CD4-positive, CD25-positive, alpha-beta regulatory T cell (primary cell): ENCODE measurements at regions not wholly inside any gene's neighbourhood (a gene's known extent, or its start where the extent isn't known, plus 50 kb on each side); places are given as distances from the start of the nearest gene placed in this dataset.

Source experiments
- ATAC-seq, 2 donors: fragments of 150-1000 bp; cut with Tn5 transposase; one replicate each; pipeline ENCODE4 v1.10.0; 2021; ENCODE audit warnings: low read depth in 2 of 2, moderate number of reproducible peaks in 2 of 2, moderate library complexity in 1 of 2
- DNase-seq, 3 donors: peaks; one replicate each; pipeline versions ENCODE4 v3.0.0 to v3.0.0-alpha.2; 2012 to 2022; ENCODE audit warnings: mixed read lengths in 1 of 3
- H3K27ac ChIP-seq: one replicate; pipeline ENCODE4 v1.7.0; 2013; ENCODE audit warnings: mild to moderate bottlenecking, low read length; ENCODE audit not compliant: insufficient read depth, poor library complexity, severe bottlenecking
- H3K27me3 ChIP-seq: one replicate; pipeline ENCODE4 v1.7.0; 2013; ENCODE audit warnings: low read length; ENCODE audit not compliant: control insufficient read depth, insufficient read depth
- H3K36me3 ChIP-seq: one replicate; pipeline ENCODE4 v1.7.0; 2013; ENCODE audit warnings: mild to moderate bottlenecking, low read length, moderate library complexity; ENCODE audit not compliant: control insufficient read depth, insufficient read depth
- H3K4me1 ChIP-seq: 2 replicates; pipeline ENCODE4 v1.7.0; 2013; ENCODE audit warnings: mild to moderate bottlenecking, low read length; ENCODE audit not compliant: insufficient read depth, control insufficient read depth, poor library complexity, severe bottlenecking
- H3K4me3 ChIP-seq: one replicate; pipeline ENCODE4 v1.7.0; 2013; ENCODE audit warnings: low read depth, mild to moderate bottlenecking, low read length, moderate library complexity
- H3K9me3 ChIP-seq, 2 experiments: 1 replicate in 1 of 2; 2 replicates in 1 of 2; pipeline ENCODE4 v1.7.0; 2013; ENCODE audit warnings: low read length in 2 of 2, mild to moderate bottlenecking in 1 of 2, moderate library complexity in 1 of 2; ENCODE audit not compliant: control insufficient read depth in 2 of 2
- H3K27ac Mint-ChIP-seq, 3 donors: one replicate each; pipeline ENCODE4 v1.8.0; 2020 to 2022; ENCODE audit warnings: mild to moderate bottlenecking in 3 of 3, mixed read lengths in 3 of 3, moderate library complexity in 2 of 3
- H3K27me3 Mint-ChIP-seq: one replicate; pipeline ENCODE4 v1.8.0; 2022; ENCODE audit warnings: mild to moderate bottlenecking, mixed read lengths
- H3K36me3 Mint-ChIP-seq: one replicate; pipeline ENCODE4 v1.8.0; 2020; ENCODE audit warnings: mixed read lengths
- H3K4me1 Mint-ChIP-seq, 4 donors: one replicate each; pipeline ENCODE4 v1.8.0; 2020 to 2022; ENCODE audit warnings: mixed read lengths in 4 of 4, mild to moderate bottlenecking in 1 of 4
- H3K4me3 Mint-ChIP-seq, 4 donors: one replicate each; pipeline ENCODE4 v1.8.0; 2020 to 2022; ENCODE audit warnings: mild to moderate bottlenecking in 4 of 4, mixed read lengths in 4 of 4, moderate library complexity in 3 of 4
- H3K9me3 Mint-ChIP-seq, 7 donors: one replicate each; pipeline ENCODE4 v1.8.0; 2020 to 2022; ENCODE audit warnings: mixed read lengths in 7 of 7, mild to moderate bottlenecking in 3 of 7, moderate library complexity in 2 of 7

DNA sequence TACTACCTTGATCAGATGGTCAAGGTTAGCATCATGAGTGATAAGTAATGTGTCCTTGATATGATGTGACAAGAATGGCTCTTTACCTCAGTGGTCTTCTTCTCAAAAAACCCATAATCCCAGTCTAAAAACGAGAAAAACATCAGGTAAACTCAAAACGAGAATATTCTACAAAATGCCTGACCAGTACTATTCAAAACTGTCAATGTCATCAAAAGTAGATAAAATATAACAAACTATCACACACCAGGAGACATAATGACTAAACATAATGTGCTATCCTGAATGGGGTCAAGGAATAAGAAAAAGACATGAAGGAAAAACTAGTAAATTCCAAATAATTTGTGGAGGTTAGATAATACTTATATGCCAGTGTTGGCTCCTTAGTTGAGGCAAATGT is 85.2 kb upstream of the PDHA2 start:
- Histone ChIP-seq H3K4me3 (no peak overlapping the region), H3K27me3 (no peaks in the 10 kb centered on the region), H3K27ac (no peak overlapping the region), H3K4me1 (no peaks in the 10 kb centered on the region), H3K9me3 (no peaks in the 10 kb centered on the region), H3K36me3 (no peaks in the 10 kb centered on the region)
- H3K4me1 Mint-ChIP-seq, result no peaks in the 10 kb centered on the region
- no peak for ATAC-seq
- no peak for DNase-seq
- no peak overlapping the region for H3K27ac Mint-ChIP-seq
- no peaks in the 10 kb centered on the region for H3K27me3 Mint-ChIP-seq
- peaks cover 0 to 8% (median 2%) of the 10 kb centered on the region in 7 donors for H3K9me3 Mint-ChIP-seq
- no peaks in the 10 kb centered on the region for H3K36me3 Mint-ChIP-seq
- H3K4me3 Mint-ChIP-seq, result no peak overlapping the region

DNA sequence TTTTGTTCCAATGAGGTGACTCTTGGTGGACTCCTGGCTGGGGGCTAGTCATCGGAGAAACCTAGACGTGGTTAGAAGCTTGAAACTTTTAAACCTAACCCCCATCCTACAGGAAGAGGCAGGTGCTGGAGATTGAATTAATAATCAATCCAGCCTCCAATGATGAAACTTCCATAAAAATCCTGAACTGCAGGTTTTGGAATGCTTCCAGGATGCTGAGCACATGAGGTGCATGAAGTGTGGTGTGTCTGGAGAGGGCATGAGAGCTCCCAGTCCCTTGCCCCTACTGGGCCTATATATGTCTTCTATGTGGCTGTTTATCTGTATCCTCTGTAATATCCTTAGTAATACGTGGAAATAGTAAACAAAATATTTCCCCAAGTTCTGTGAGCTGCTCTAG is 90.7 kb upstream of the PDHA2 start:
- no peaks in the 10 kb centered on the region for H3K9me3 ChIP-seq
- H3K4me3 Mint-ChIP-seq, result no peak overlapping the region
- DNase-seq (no peak), ATAC-seq (no peak)
- H3K27ac ChIP-seq, result no peak overlapping the region
- no peaks in the 10 kb centered on the region for H3K4me1 Mint-ChIP-seq
- H3K4me3 ChIP-seq, result no peak overlapping the region
- no peaks in the 10 kb centered on the region for H3K4me1 ChIP-seq
- H3K9me3 Mint-ChIP-seq, result peaks cover 0 to 12% (median 4%) of the 10 kb centered on the region in 7 donors
- no peak overlapping the region for H3K27ac Mint-ChIP-seq
- H3K27me3 ChIP-seq, result no peaks in the 10 kb centered on the region
- H3K36me3 Mint-ChIP-seq, result no peaks in the 10 kb centered on the region
- H3K27me3 Mint-ChIP-seq, result no peaks in the 10 kb centered on the region
- H3K36me3 ChIP-seq, result no peaks in the 10 kb centered on the region

DNA sequence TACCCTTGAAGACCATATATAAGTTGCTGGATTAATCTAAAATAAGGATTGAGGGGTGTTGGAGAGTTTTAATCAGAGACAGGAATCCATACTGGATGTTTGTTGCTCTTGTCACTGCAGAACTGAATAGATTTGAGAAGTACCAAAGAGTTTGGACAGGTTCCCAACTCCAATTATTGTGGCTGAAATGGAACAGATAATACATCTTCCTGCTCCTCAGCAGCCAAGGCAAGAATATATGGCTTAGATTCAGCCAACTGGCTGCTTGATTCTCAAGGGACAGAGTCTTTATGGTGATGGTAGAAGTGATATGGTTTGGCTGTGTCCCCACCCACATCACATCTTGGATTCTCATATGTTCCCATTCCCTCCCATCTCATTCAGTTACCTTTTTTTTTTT is 97.0 kb upstream of the PDHA2 start:
- no peak overlapping the region for H3K4me3 ChIP-seq
- H3K9me3 ChIP-seq, result no peaks in the 10 kb centered on the region
- H3K36me3 ChIP-seq, result no peaks in the 10 kb centered on the region
- H3K4me1 ChIP-seq, result no peaks in the 10 kb centered on the region
- DNase-seq (no peak), ATAC-seq (no peak)
- Mint-ChIP-seq H3K4me3 (no peak overlapping the region), H3K9me3 (peaks cover 2 to 17% (median 3%) of the 10 kb centered on the region in 7 donors), H3K27me3 (no peaks in the 10 kb centered on the region), H3K4me1 (no peaks in the 10 kb centered on the region), H3K27ac (no peak overlapping the region), H3K36me3 (no peaks in the 10 kb centered on the region)
- H3K27me3 ChIP-seq, result no peaks in the 10 kb centered on the region
- H3K27ac ChIP-seq, result no peak overlapping the region

DNA sequence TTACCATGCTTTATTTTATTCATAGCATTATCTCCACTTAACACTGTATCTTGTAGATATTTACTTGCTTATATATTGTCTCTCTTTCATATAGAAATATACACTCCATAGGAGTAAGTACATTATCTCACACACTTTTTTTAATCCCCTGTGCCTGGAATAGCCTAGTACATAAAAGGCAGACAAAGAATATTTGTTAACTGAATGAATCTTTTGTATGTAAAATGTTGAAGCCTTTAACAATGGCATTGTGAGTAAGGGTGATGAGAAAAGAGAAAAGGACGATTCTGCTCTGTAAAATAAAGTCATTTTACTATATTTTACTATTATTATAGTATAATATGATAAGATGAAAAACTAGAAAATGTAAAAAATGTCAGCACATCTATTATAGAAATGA is 97.7 kb upstream of the PDHA2 start:
- no peak for ATAC-seq
- Mint-ChIP-seq H3K36me3 (no peaks in the 10 kb centered on the region), H3K27me3 (no peaks in the 10 kb centered on the region), H3K4me1 (no peaks in the 10 kb centered on the region), H3K4me3 (no peak overlapping the region), H3K27ac (no peak overlapping the region), H3K9me3 (peaks cover 0 to 15% (median 2%) of the 10 kb centered on the region in 7 donors)
- H3K4me1 ChIP-seq, result no peaks in the 10 kb centered on the region
- no peak for DNase-seq
- no peaks in the 10 kb centered on the region for H3K36me3 ChIP-seq
- H3K27ac ChIP-seq, result no peak overlapping the region
- no peaks in the 10 kb centered on the region for H3K9me3 ChIP-seq
- H3K4me3 ChIP-seq, result no peak overlapping the region
- no peaks in the 10 kb centered on the region for H3K27me3 ChIP-seq

DNA sequence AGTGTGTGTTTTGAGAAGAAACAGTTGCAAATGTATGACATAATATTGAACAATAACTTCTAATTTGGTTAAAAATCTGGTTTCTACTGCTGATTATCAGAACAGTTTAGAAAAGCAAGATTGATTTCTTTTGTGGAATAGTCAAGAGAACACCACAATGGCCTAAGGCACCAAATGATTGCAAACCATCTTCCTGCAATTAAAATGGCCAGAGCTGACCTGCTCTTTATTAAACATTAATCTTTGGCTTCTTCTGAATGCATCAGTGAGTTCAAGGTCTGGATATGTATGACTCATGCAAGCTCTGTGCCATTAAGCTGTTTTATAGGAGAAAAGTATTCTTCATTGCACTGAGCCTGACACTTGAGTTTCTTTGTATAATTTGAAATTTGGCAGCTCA is 107.8 kb upstream of the PDHA2 start:
- H3K27me3 ChIP-seq, result no peaks in the 10 kb centered on the region
- H3K4me1 ChIP-seq, result no peaks in the 10 kb centered on the region
- no peaks in the 10 kb centered on the region for H3K27me3 Mint-ChIP-seq
- no peaks in the 10 kb centered on the region for H3K9me3 ChIP-seq
- no peak for ATAC-seq
- H3K27ac ChIP-seq, result no peak overlapping the region
- H3K4me3 Mint-ChIP-seq, result no peak overlapping the region
- no peaks in the 10 kb centered on the region for H3K36me3 ChIP-seq
- peaks cover 0 to 7% (median 4%) of the 10 kb centered on the region in 7 donors for H3K9me3 Mint-ChIP-seq
- H3K36me3 Mint-ChIP-seq, result no peaks in the 10 kb centered on the region
- H3K27ac Mint-ChIP-seq, result no peak overlapping the region
- H3K4me3 ChIP-seq, result no peak overlapping the region
- DNase-seq, result no peak
- no peaks in the 10 kb centered on the region for H3K4me1 Mint-ChIP-seq

DNA sequence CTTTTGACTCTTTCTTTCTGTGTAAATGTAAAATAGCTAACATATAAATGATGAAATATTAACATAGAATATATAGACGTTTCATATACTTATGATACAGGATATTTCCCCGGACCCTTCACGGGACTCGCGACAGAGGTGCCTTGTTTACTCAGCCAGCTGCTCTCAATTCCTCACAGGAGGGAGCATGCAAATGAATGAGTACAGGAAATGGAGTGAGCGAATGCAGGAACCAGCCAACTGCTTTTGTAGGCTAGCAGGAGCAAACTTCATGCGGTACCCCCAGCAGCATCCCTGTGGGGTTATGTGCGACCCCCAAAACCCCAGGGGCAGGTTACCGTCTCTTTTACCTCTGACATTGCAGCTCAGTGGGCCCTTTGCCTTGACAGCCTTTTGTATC is 110.3 kb upstream of the PDHA2 start:
- Mint-ChIP-seq H3K36me3 (no peaks in the 10 kb centered on the region), H3K27ac (no peak overlapping the region), H3K27me3 (no peaks in the 10 kb centered on the region), H3K4me1 (no peaks in the 10 kb centered on the region), H3K4me3 (no peak overlapping the region), H3K9me3 (peaks cover 0 to 6% (median 2%) of the 10 kb centered on the region in 7 donors)
- H3K4me1 ChIP-seq, result no peaks in the 10 kb centered on the region
- no peaks in the 10 kb centered on the region for H3K27me3 ChIP-seq
- no peak overlapping the region for H3K4me3 ChIP-seq
- no peaks in the 10 kb centered on the region for H3K36me3 ChIP-seq
- no peak overlapping the region for H3K27ac ChIP-seq
- ATAC-seq (no peak), DNase-seq (no peak)
- no peaks in the 10 kb centered on the region for H3K9me3 ChIP-seq

DNA sequence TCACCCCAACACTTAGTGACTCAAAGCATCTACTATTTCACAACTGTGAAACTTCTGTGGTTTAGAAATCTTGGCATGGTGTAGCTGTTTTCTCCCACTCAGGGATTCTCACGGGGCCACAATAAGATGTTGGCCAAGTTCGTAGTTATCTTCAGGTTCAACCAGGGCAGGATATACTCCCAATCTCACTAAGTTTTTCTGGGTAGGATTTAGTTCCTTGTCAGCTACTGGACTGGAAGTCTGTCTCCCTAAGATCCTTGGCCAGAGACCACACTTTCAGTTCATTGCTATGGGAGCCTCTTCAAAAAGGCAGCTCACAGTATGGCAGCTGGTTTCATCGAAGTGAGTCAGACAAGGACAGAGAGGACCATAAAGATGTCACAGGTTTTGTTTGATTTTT is 111.7 kb upstream of the PDHA2 start:
- no peak for DNase-seq
- H3K36me3 Mint-ChIP-seq, result no peaks in the 10 kb centered on the region
- no peak overlapping the region for H3K4me3 Mint-ChIP-seq
- Histone ChIP-seq H3K4me1 (no peaks in the 10 kb centered on the region), H3K36me3 (no peaks in the 10 kb centered on the region), H3K27me3 (no peaks in the 10 kb centered on the region), H3K27ac (no peak overlapping the region), H3K4me3 (no peak overlapping the region), H3K9me3 (no peaks in the 10 kb centered on the region)
- no peaks in the 10 kb centered on the region for H3K4me1 Mint-ChIP-seq
- H3K27me3 Mint-ChIP-seq, result no peaks in the 10 kb centered on the region
- ATAC-seq, result no peak
- no peak overlapping the region for H3K27ac Mint-ChIP-seq
- H3K9me3 Mint-ChIP-seq, result peaks cover 0 to 3% (median 0%) of the 10 kb centered on the region in 7 donors

DNA sequence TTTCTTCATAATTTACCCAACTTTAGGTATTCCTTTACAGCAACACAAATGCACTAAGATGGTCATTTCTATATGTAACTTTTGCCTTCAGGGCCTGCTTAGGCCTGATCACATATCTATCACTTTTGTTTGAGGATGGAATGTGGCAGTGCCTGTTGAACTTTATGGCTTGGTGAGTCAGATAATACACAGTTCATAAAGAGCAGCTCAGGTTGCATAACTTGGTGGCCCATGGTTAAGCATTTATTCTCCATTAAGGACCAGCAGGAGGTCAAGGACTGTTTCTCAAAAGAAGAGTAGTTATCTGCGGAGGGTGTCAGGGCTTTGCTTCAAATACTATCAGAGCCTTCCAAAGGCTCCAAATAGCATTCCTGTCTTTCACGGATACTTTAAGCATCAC is 124.1 kb upstream of the PDHA2 start:
- H3K36me3 ChIP-seq, result no peaks in the 10 kb centered on the region
- no peaks in the 10 kb centered on the region for H3K36me3 Mint-ChIP-seq
- no peak for ATAC-seq
- H3K27ac Mint-ChIP-seq, result no peak overlapping the region
- H3K27ac ChIP-seq, result no peak overlapping the region
- no peaks in the 10 kb centered on the region for H3K27me3 ChIP-seq
- DNase-seq, result no peak
- no peaks in the 10 kb centered on the region for H3K4me1 ChIP-seq
- H3K4me3 Mint-ChIP-seq, result no peak overlapping the region
- peaks cover 0 to 19% (median 6%) of the 10 kb centered on the region in 7 donors for H3K9me3 Mint-ChIP-seq
- no peaks in the 10 kb centered on the region for H3K27me3 Mint-ChIP-seq
- H3K9me3 ChIP-seq, result no peaks in the 10 kb centered on the region
- H3K4me3 ChIP-seq, result no peak overlapping the region
- no peaks in the 10 kb centered on the region for H3K4me1 Mint-ChIP-seq
